SH-SY5Y (cell line): ENCODE measurements at regions not wholly inside any gene's neighbourhood (a gene's known extent, or its start where the extent isn't known, plus 50 kb on each side); places are given as distances from the start of the nearest gene placed in this dataset.

Experiments
- GATA2 ChIP-seq: IDR thresholded peaks from 2 replicates; pipeline ENCODE4 v1.6.1; 2011; ENCODE audit warnings: mild to moderate bottlenecking, low read depth, low read length
- GATA3 ChIP-seq: IDR thresholded peaks from 2 replicates; pipeline ENCODE4 v1.6.1; 2011; ENCODE audit warnings: low read depth, mild to moderate bottlenecking, low read length, moderate library complexity

DNA sequence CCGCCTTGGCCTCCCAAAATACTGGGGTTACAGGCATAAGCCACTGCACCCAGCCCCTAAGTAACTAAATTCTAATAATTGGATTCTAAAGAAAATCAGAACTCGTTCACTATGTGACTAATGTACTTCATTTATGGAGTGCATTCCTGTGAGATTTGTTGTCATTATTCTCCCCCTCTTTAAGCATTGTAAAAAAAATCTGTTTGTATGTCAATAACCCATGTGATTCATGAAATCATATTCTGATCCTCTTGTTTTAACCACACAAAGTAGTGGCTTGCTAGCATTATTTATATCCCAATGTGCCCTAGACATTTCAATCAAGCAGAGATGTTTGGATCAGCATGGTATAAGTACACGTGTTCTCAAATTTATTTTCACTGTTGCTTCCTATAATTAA lies 78.2 kb upstream of the OSBPL8 start:
- no peak for TF ChIP-seq GATA3
- TF ChIP-seq GATA2, result no peak
